ENCODE measurements at regions not wholly inside any gene's neighbourhood (a gene's known extent, or its start where the extent isn't known, plus 50 kb on each side); places are given as distances from the start of the nearest gene placed in this dataset.

DNA sequence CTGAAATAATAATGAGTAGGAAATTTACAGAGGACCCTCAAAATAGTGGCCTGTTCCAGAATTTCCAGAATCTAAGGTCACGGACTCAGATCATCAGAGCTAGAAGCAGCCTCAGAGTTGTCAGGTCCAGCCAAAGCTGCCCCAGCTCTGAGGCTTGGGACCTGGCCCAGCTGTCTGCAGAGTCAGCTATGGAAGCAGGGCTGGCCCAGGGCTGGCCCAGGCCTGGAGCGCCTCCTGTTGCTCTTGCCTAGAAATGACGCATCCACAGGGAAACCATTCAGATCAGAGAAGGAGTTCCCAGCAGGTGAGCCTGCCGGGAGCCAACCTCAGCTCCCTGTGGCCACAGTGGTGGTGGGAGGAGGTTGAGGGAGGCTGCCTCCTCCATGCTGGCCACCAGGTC, 106.7 kb upstream of the ARL4C start:
- H3K27me3 ChIP-seq, result no peaks in the 10 kb centered on the region
- no peaks in the 10 kb centered on the region for H3K9me3 ChIP-seq
- 91% methylated on average over 4 of the region's 4 CpGs; no CpG with 5 or more reads in 1 of the 2 donors for WGBS, 2 donors (ENCODE audit: low coverage in 1 of 2)
- TF ChIP-seq EP300 (IDR thresholded peaks at IDR 0.05; ENCODE audit: low read depth) (no peak), POLR2A (IDR thresholded peaks at IDR 0.05) (no peak), POLR2AphosphoS5 (IDR thresholded peaks at IDR 0.05) (no peak)
- TF ChIP-seq, protein P1, sequence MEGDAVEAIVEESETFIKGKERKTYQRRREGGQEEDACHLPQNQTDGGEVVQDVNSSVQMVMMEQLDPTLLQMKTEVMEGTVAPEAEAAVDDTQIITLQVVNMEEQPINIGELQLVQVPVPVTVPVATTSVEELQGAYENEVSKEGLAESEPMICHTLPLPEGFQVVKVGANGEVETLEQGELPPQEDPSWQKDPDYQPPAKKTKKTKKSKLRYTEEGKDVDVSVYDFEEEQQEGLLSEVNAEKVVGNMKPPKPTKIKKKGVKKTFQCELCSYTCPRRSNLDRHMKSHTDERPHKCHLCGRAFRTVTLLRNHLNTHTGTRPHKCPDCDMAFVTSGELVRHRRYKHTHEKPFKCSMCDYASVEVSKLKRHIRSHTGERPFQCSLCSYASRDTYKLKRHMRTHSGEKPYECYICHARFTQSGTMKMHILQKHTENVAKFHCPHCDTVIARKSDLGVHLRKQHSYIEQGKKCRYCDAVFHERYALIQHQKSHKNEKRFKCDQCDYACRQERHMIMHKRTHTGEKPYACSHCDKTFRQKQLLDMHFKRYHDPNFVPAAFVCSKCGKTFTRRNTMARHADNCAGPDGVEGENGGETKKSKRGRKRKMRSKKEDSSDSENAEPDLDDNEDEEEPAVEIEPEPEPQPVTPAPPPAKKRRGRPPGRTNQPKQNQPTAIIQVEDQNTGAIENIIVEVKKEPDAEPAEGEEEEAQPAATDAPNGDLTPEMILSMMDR (IDR thresholded peaks at IDR 0.05), result no peak
- in situ Hi-C loops (cut with MboI; ENCODE audit: low pct_ligation_motif_present in 1 of 4, low pct_unique_long_range_greater_than_20kb in 1 of 4, low sequenced_read_pairs in 3 of 4) (no loop called here), intact Hi-C loops (cut with DNase I; ENCODE audit: low total_unique reads) (no loop called here)
- no peak overlapping the region for H3K4me3 ChIP-seq
- no peak for DNase-seq
- no peaks in the 10 kb centered on the region for H3K4me1 ChIP-seq
- H3K36me3 ChIP-seq, result no peaks in the 10 kb centered on the region
- H3K27ac ChIP-seq, result no peak overlapping the region

DNA sequence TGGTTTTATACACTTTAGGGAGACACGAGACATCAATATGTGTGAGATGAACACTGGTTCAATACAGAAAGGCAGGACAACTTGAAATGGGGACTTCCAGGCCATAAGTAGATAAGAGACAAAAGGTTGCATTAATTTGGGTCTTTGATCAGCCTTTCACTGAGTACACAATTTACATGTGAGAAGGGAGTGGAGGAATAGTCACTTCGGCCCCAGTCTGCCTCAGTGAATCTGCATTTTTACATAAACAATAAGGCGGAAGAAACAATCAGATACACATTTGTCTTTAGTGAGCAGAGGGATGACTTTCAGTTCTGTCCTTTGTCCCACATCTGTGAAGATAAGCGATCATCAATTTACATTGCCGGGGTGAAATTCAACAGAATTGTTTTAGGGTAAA, 104.3 kb upstream of the ARL4C start:
- in situ Hi-C loops (cut with MboI; ENCODE audit: low pct_ligation_motif_present in 1 of 4, low pct_unique_long_range_greater_than_20kb in 1 of 4, low sequenced_read_pairs in 3 of 4), result no loop called here

DNA sequence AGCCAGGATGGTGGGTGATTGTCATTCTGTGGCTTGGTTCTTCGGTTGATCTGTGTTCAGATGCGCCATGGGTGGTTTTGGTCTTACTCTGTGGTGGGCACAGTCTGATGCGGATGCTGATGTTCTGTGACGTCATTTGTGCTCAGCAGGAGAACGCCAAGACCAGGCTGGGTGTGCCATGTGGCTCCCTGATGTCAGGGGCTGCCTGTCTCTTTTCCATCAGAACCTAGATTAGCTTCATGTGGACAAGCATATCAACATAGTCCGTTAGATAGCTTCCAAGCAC, 100.6 kb upstream of the ARL4C start:
- DNase-seq, result no peak
- H3K36me3 ChIP-seq, result no peaks in the 10 kb centered on the region
- intact Hi-C loops (cut with DNase I; ENCODE audit: low total_unique reads) (no loop called here), in situ Hi-C loops (cut with MboI; ENCODE audit: low pct_ligation_motif_present in 1 of 4, low pct_unique_long_range_greater_than_20kb in 1 of 4, low sequenced_read_pairs in 3 of 4) (no loop called here)
- no peak overlapping the region for H3K4me3 ChIP-seq
- H3K27ac ChIP-seq, result no peak overlapping the region
- TF ChIP-seq POLR2A (IDR thresholded peaks at IDR 0.05), result no peak
- TF ChIP-seq, protein P1 (IDR thresholded peaks at IDR 0.05), result no peak
- TF ChIP-seq POLR2AphosphoS5 (IDR thresholded peaks at IDR 0.05), result no peak
- no peak for TF ChIP-seq EP300 (IDR thresholded peaks at IDR 0.05; ENCODE audit: low read depth)
- no peaks in the 10 kb centered on the region for H3K9me3 ChIP-seq
- H3K27me3 ChIP-seq, result no peaks in the 10 kb centered on the region
- WGBS, 2 donors (ENCODE audit: low coverage in 1 of 2), result 50 to 86% methylated on average over 1 to 6 of the region's 6 CpGs
- no peaks in the 10 kb centered on the region for H3K4me1 ChIP-seq

More for the DNA sequence above, 104.3 kb upstream of the ARL4C start:
- Histone ChIP-seq H3K4me3 (no peak overlapping the region), H3K9me3 (no peaks in the 10 kb centered on the region), H3K27me3 (no peaks in the 10 kb centered on the region), H3K4me1 (no peaks in the 10 kb centered on the region), H3K27ac (no peak overlapping the region), H3K36me3 (no peaks in the 10 kb centered on the region)
- 68 to 90% methylated on average over 3 to 5 of the region's 5 CpGs for WGBS, 2 donors (ENCODE audit: low coverage in 1 of 2)
- intact Hi-C loops (cut with DNase I; ENCODE audit: low total_unique reads), result no loop called here
- DNase-seq, result no peak
- TF ChIP-seq, protein P1 (IDR thresholded peaks at IDR 0.05), result no peak
- no peak for TF ChIP-seq POLR2A (IDR thresholded peaks at IDR 0.05)
- TF ChIP-seq POLR2AphosphoS5 (IDR thresholded peaks at IDR 0.05), result no peak
- no peak for TF ChIP-seq EP300 (IDR thresholded peaks at IDR 0.05; ENCODE audit: low read depth)

DNA sequence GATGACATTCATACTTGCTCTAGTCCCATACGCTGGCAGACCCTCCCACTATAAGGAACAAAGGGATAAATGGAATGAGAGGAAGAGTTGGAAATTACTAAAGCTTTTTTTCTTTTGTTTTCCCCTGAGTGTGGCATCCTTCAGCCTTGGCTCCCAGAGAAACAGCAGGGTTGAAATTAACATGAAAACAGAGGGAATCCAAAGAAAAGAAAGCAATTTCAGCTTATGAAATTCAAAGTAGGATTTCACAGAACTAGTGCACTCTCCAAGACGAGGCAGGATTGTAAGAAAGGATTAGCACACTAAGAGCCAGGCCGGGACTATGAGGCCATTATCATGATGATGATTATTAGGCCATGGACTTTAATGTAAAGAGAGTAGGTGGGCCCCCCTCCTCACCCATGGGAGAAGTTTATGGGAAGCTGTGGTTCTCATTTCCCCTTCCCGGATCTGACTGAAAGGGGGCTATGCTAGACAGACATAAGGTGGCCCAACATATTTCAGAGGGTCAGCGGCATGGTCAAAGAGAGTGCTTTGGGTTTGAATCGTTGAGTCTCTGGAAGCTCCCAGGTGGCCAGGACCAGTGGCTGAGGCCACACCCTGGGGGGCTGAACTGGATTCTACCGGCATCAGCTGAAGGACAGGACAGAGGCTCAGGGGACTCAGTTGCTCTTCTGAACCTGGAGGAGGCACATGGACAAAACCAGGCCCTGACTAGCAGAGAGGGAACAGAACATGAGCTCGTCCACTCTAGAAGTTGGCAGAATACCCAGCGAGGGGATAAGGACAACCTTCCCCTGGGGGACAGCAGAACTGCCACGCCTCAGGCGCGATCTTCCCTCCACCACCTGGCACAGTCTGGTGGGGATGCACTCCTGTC, 100.1 kb upstream of the ARL4C start:
- no peak overlapping the region for H3K27ac ChIP-seq
- in situ Hi-C loops (cut with MboI; ENCODE audit: low pct_ligation_motif_present in 1 of 4, low pct_unique_long_range_greater_than_20kb in 1 of 4, low sequenced_read_pairs in 3 of 4), result no loop called here
- no peaks in the 10 kb centered on the region for H3K4me1 ChIP-seq
- WGBS, 2 donors (ENCODE audit: low coverage in 1 of 2), result 51 to 75% methylated on average over 2 to 11 of the region's 12 CpGs
- no peaks in the 10 kb centered on the region for H3K27me3 ChIP-seq
- no peak for DNase-seq
- H3K9me3 ChIP-seq, result no peaks in the 10 kb centered on the region
- intact Hi-C loops (cut with DNase I; ENCODE audit: low total_unique reads), result no loop called here
- no peak for TF ChIP-seq POLR2A (IDR thresholded peaks at IDR 0.05)
- TF ChIP-seq, protein P1 (IDR thresholded peaks at IDR 0.05), result no peak
- TF ChIP-seq EP300 (IDR thresholded peaks at IDR 0.05; ENCODE audit: low read depth), result no peak
- no peak for TF ChIP-seq POLR2AphosphoS5 (IDR thresholded peaks at IDR 0.05)
- no peak overlapping the region for H3K4me3 ChIP-seq
- H3K36me3 ChIP-seq, result no peaks in the 10 kb centered on the region

Measured in transverse colon (tissue), 4 donors.